Kidney (tissue), 13 donors: ENCODE measurements at regions not wholly inside any gene's neighbourhood (a gene's known extent, or its start where the extent isn't known, plus 50 kb on each side); places are given as distances from the start of the nearest gene placed in this dataset.

Source experiments
- DNase-seq, 5 donors: peaks; one replicate each; pipeline ENCODE4 v3.0.0-alpha.2; 2013 to 2020
- FAIRE-seq: peaks from 2 replicates; lab custom pipeline; 2012; peaks lifted over from hg19 to GRCh38; lab: Jason Lieb, UNC
- H3K27ac ChIP-seq, 2 donors: one replicate each; pipeline ENCODE4 v1.7.0; 2013; ENCODE audit warnings: low read depth in 2 of 2, low read length in 2 of 2, inconsistent platforms in 1 of 2
- H3K27me3 ChIP-seq: one replicate; pipeline ENCODE4 v1.7.1; 2013; ENCODE audit warnings: low read length, inconsistent platforms; ENCODE audit not compliant: control insufficient read depth, insufficient read depth
- H3K36me3 ChIP-seq, 3 donors: one replicate each; pipeline versions ENCODE4 v1.7.0 to v1.7.1; 2013; ENCODE audit warnings: low read length in 3 of 3, control low read depth in 1 of 3, inconsistent platforms in 1 of 3; ENCODE audit not compliant: insufficient read depth in 3 of 3, control insufficient read depth in 2 of 3
- H3K4me1 ChIP-seq, 3 donors: one replicate each; pipeline versions ENCODE4 v1.7.0 to v1.7.1; 2013; ENCODE audit warnings: low read length in 3 of 3, inconsistent platforms in 1 of 3, low read depth in 1 of 3; ENCODE audit not compliant: control insufficient read depth in 2 of 3, insufficient read depth in 2 of 3
- H3K4me3 ChIP-seq, 3 donors: one replicate each; pipeline versions ENCODE4 v1.7.0 to v1.8.1; 2013; ENCODE audit warnings: low read length in 3 of 3, control low read depth in 1 of 3, inconsistent platforms in 1 of 3
- H3K9ac ChIP-seq, 3 donors: one replicate each; pipeline versions ENCODE4 v1.7.0 to v1.7.1; 2013; ENCODE audit warnings: low read length in 3 of 3, control low read depth in 1 of 3, inconsistent platforms in 1 of 3
- H3K9me3 ChIP-seq, 3 donors: one replicate each; pipeline versions ENCODE4 v1.7.0 to v1.7.1; 2013; ENCODE audit warnings: low read length in 3 of 3, control low read depth in 1 of 3, inconsistent platforms in 1 of 3; ENCODE audit not compliant: control insufficient read depth in 2 of 3, insufficient read depth in 1 of 3
- CTCF ChIP-seq: IDR thresholded peaks from 3 replicates; pipeline ENCODE4 v1.5.1; 2012; ENCODE audit warnings: mild to moderate bottlenecking, moderate library complexity, borderline replicate concordance; ENCODE audit not compliant: insufficient read depth; ENCODE audit errors: extremely low read depth
- intact Hi-C: fragments of 100-400 bp; cut with DNase I; formaldehyde crosslinking; loops from one replicate; pipeline ENCODE4 v1.11.1; 2022
- donor health status: control.
- donor health status: control.
- donor health status: control.
- donor health status: control.
- donor health status: control.
- donor health status: DM: yes; HTN: yes; CAD: no.
- donor health status: Normal renal cell carcinoma (clear cell type).

GRCh38 chr6:133764008-133764753, 124.7 kb upstream of the TCF21 start:
- Histone ChIP-seq H3K9me3 (no peaks in the 10 kb centered on the region), H3K36me3 (no peaks in the 10 kb centered on the region), H3K4me1 (no peaks in the 10 kb centered on the region), H3K27ac (peak overlapping the region in 1 of 2 donors; percentile 44), H3K4me3 (no peak overlapping the region), H3K9ac (no peak overlapping the region), H3K27me3 (no peaks in the 10 kb centered on the region)
- FAIRE-seq (no peak), DNase-seq (no peak)
- intact Hi-C loops = no loop called here
- TF ChIP-seq CTCF = no peak

GRCh38 chr6:133764754-133765208, 124.1 kb upstream of the TCF21 start:
- Histone ChIP-seq H3K27me3 (no peaks in the 10 kb centered on the region), H3K9ac (no peak overlapping the region), H3K4me1 (no peaks in the 10 kb centered on the region), H3K27ac (peak overlapping the region in 1 of 2 donors; percentile 44), H3K36me3 (no peaks in the 10 kb centered on the region), H3K9me3 (no peaks in the 10 kb centered on the region), H3K4me3 (no peak overlapping the region)
- no peak for FAIRE-seq
- DNase-seq = no peak
- intact Hi-C loops = no loop called here
- TF ChIP-seq CTCF = no peak

- no peak for TF ChIP-seq CTCF
- no peak for FAIRE-seq
- no peak overlapping the region for H3K27ac ChIP-seq
Measured at GRCh38 chr6:133767357-133767970, 121.4 kb upstream of the TCF21 start.

More at GRCh38 chr6:133767357-133767970, 121.4 kb upstream of the TCF21 start:
- no peaks in the 10 kb centered on the region for H3K4me1 ChIP-seq
- H3K9ac ChIP-seq = no peak overlapping the region
- no peaks in the 10 kb centered on the region for H3K27me3 ChIP-seq
- no peaks in the 10 kb centered on the region for H3K36me3 ChIP-seq
- intact Hi-C loops = no loop called here
- H3K9me3 ChIP-seq = no peaks in the 10 kb centered on the region
- no peak overlapping the region for H3K4me3 ChIP-seq
- no peak for DNase-seq
